IMR-90 (cell line): ENCODE measurements at regions not wholly inside any gene's neighbourhood (a gene's known extent, or its start where the extent isn't known, plus 50 kb on each side); places are given as distances from the start of the nearest gene placed in this dataset.

Experiments used
- ATAC-seq: fragments of 200-7000 bp; cut with Tn5 transposase; 2 replicates; pipeline ENCODE4 v1.9.1; 2020; ENCODE audit warnings: low read depth, mild to moderate bottlenecking, moderate library complexity
- BruUV-seq: library from RNA; stranded (reverse); fragments of 400-500 nt; replicated peaks from 2 replicates; lab custom pipeline; 2021; lab: Mats Ljungman, UMichigan
- CTCF ChIA-PET: fragments of 300-600 bp; formaldehyde crosslinking; extraction: SDS; loops from one replicate; lab custom pipeline; 2021; ENCODE audit warnings: antibody characterized with exemption; lab: Yijun Ruan, JAX
- POLR2A ChIA-PET: fragments of 300-600 bp; sonication (Branson Sonifier 250); formaldehyde crosslinking; loops from one replicate; lab custom pipeline; 2022; ENCODE audit warnings: antibody characterized with exemption; ENCODE audit not compliant: unreplicated experiment; lab: Charles Lee
- DNase-seq: peaks from one replicate; pipeline ENCODE4 v3.0.0; 2013
- H2AFZ ChIP-seq: replicated peaks from 2 replicates; pipeline ENCODE3; 2013; ENCODE audit warnings: low read length, mild to moderate bottlenecking; ENCODE audit not compliant: poor library complexity
- H2AK5ac ChIP-seq: 2 replicates; pipeline ENCODE4 v1.6.1; 2013; ENCODE audit warnings: low read depth, low read length, inconsistent platforms
- H2AK9ac ChIP-seq: replicated peaks from 2 replicates; pipeline ENCODE3; 2013; ENCODE audit warnings: mild to moderate bottlenecking, low read depth, low read length, moderate library complexity; ENCODE audit not compliant: poor library complexity
- H2BK120ac ChIP-seq: 2 replicates; pipeline ENCODE4 v1.6.1; 2013; ENCODE audit warnings: low read depth, low read length, inconsistent platforms
- H2BK15ac ChIP-seq: 3 replicates; pipeline ENCODE4 v1.6.1; 2013; ENCODE audit warnings: low read depth, low read length, inconsistent platforms
- H2BK20ac ChIP-seq: 2 replicates; pipeline ENCODE4 v1.6.1; 2013; ENCODE audit warnings: low read depth, mild to moderate bottlenecking, inconsistent platforms, low read length, moderate library complexity
- H2BK5ac ChIP-seq: 2 replicates; pipeline ENCODE4 v1.6.1; 2013; ENCODE audit warnings: mild to moderate bottlenecking, low read depth, low read length, inconsistent platforms; ENCODE audit not compliant: poor library complexity, severe bottlenecking
- H3K14ac ChIP-seq: replicated peaks from 2 replicates; pipeline ENCODE4 v1.6.1; 2013; ENCODE audit warnings: low read depth, low read length, inconsistent platforms
- H3K18ac ChIP-seq: 2 replicates; pipeline ENCODE4 v1.6.1; 2013; ENCODE audit warnings: low read depth, low read length, control low read depth
- H3K23ac ChIP-seq: 2 replicates; pipeline ENCODE4 v1.6.1; 2013; ENCODE audit warnings: low read depth, low read length, inconsistent platforms
- H3K27ac ChIP-seq: 2 replicates; pipeline ENCODE4 v1.5.1; 2013; ENCODE audit warnings: mild to moderate bottlenecking, control low read depth, low read length; ENCODE audit not compliant: insufficient read depth
- H3K27me3 ChIP-seq: 2 replicates; pipeline ENCODE4 v1.6.1; 2013; ENCODE audit warnings: low read length; ENCODE audit not compliant: control insufficient read depth, insufficient read depth
- H3K36me3 ChIP-seq: 2 replicates; pipeline ENCODE4 v1.6.1; 2013; ENCODE audit warnings: low read length, mixed read lengths; ENCODE audit not compliant: control insufficient read depth, insufficient read depth
- H3K4ac ChIP-seq: 2 replicates; pipeline ENCODE4 v1.6.1; 2013; ENCODE audit warnings: low read depth, low read length, inconsistent platforms
- H3K4me1 ChIP-seq: 2 replicates; pipeline ENCODE4 v1.6.1; 2013; ENCODE audit warnings: low read length, mixed read lengths; ENCODE audit not compliant: control insufficient read depth, insufficient read depth
- H3K4me2 ChIP-seq: 2 replicates; pipeline ENCODE4 v1.6.1; 2013; ENCODE audit warnings: low read depth, mild to moderate bottlenecking, control low read depth, low read length, moderate library complexity
- H3K4me3 ChIP-seq: 2 replicates; pipeline ENCODE4 v1.5.1; 2013; ENCODE audit warnings: low read depth, mild to moderate bottlenecking, control low read depth, low read length, moderate library complexity; ENCODE audit not compliant: insufficient read depth
- H3K56ac ChIP-seq: 2 replicates; pipeline ENCODE4 v1.6.1; 2013; ENCODE audit warnings: low read length, inconsistent platforms; ENCODE audit not compliant: insufficient read depth; ENCODE audit errors: extremely low read depth
- H3K79me1 ChIP-seq, 2 experiments: 2 replicates each; pipeline ENCODE4 v1.6.1; 2013; ENCODE audit warnings: low read length in 2 of 2, inconsistent platforms in 1 of 2, low read depth in 1 of 2
- H3K9ac ChIP-seq: 2 replicates; pipeline ENCODE4 v1.6.1; 2013; ENCODE audit warnings: low read depth, low read length, control low read depth
- H3K9me1 ChIP-seq: 2 replicates; pipeline ENCODE4 v1.6.1; 2013; ENCODE audit warnings: low read length, inconsistent platforms; ENCODE audit not compliant: insufficient read depth
- H3K9me3 ChIP-seq: 2 replicates; pipeline ENCODE4 v1.6.1; 2013; ENCODE audit warnings: low read length; ENCODE audit not compliant: control insufficient read depth, insufficient read depth
- H4K20me1 ChIP-seq: 2 replicates; pipeline ENCODE4 v1.6.1; 2013; ENCODE audit warnings: low read length, inconsistent platforms; ENCODE audit not compliant: insufficient read depth
- H4K5ac ChIP-seq: 2 replicates; pipeline ENCODE4 v1.6.1; 2013; ENCODE audit warnings: mild to moderate bottlenecking, low read depth, low read length, control low read depth
- H4K8ac ChIP-seq, 2 experiments: 2 replicates each; pipeline ENCODE4 v1.6.1; 2013; ENCODE audit warnings: low read depth in 2 of 2, low read length in 2 of 2, control low read depth in 1 of 2, inconsistent platforms in 1 of 2
- H4K91ac ChIP-seq: 2 replicates; pipeline ENCODE4 v1.6.1; 2013; ENCODE audit warnings: low read depth, low read length, inconsistent platforms; ENCODE audit not compliant: insufficient read depth
- BHLHE40 ChIP-seq: fragments of 150-350 bp; IDR thresholded peaks from 2 replicates; pipeline ENCODE4 v1.6.1; 2016; ENCODE audit warnings: mild to moderate bottlenecking, low read depth, low read length
- CHD1 ChIP-seq: IDR thresholded peaks from 2 replicates; pipeline ENCODE4 v1.6.1; 2012; ENCODE audit warnings: low read depth, low read length, improper control_type of control experiment
- FOS ChIP-seq: fragments of 150-350 bp; IDR thresholded peaks from 2 replicates; pipeline ENCODE4 v1.6.1; 2016; ENCODE audit warnings: low read depth, low read length
- MAZ ChIP-seq: IDR thresholded peaks from 2 replicates; pipeline ENCODE4 v1.6.1; 2012; ENCODE audit warnings: low read depth, mild to moderate bottlenecking, low read length, improper control_type of control experiment, moderate library complexity, borderline replicate concordance
- NFE2L2 ChIP-seq: fragments of 150-350 bp; IDR thresholded peaks from 2 replicates; pipeline ENCODE4 v1.6.1; 2016; ENCODE audit warnings: low read depth, mild to moderate bottlenecking, low read length
- RAD21 ChIP-seq: IDR thresholded peaks from 2 replicates; pipeline ENCODE4 v1.6.1; 2012; ENCODE audit warnings: low read length, improper control_type of control experiment
- RFX5 ChIP-seq: IDR thresholded peaks from 2 replicates; pipeline ENCODE4 v1.8.0; 2012; ENCODE audit warnings: low read depth, mild to moderate bottlenecking, low read length, moderate library complexity
- SMC3 ChIP-seq: fragments of 150-350 bp; IDR thresholded peaks from 2 replicates; pipeline ENCODE4 v1.6.1; 2016; ENCODE audit warnings: low read depth, mild to moderate bottlenecking, antibody characterized with exemption, low read length, moderate library complexity
- WGBS, 2 experiments: methylation state at CpG; one replicate each; pipeline versions ENCODE4 v1.1.5 to v1.1.7; 2013; ENCODE audit warnings: missing lambda C conversion rate in 2 of 2; ENCODE audit not compliant: insufficient read length in 1 of 2; ENCODE audit errors: extremely low coverage in 2 of 2; 5-methylcytosine and 5-hydroxymethylcytosine counted together
- dilution Hi-C: fragments of 300-500 bp; cut with HindIII; formaldehyde crosslinking; loops from one replicate; pipeline ENCODE4 v1.14.3; 2018; ENCODE audit warnings: low sequenced_read_pairs; ENCODE audit not compliant: unreplicated experiment
- in situ Hi-C: fragments of 300-500 bp; cut with MboI; formaldehyde crosslinking; loops from 3 replicates; pipeline ENCODE4 v1.14.3; 2019; ENCODE audit warnings: low sequenced_read_pairs, inconsistent platforms, mixed read lengths
- intact Hi-C: fragments of 100-400 bp; cut with micrococcal nuclease; formaldehyde crosslinking; loops from 2 replicates; pipeline ENCODE4 v1.10.0; 2022

- Histone ChIP-seq H3K4me3 (no peak overlapping the region), H3K36me3 (no peaks in the 10 kb centered on the region), H3K9me3 (peaks cover 3% of the 10 kb centered on the region; the same call in 1 of the 2 replicates), H3K27me3 (no peaks in the 10 kb centered on the region), H3K56ac (no peak overlapping the region), H3K14ac (no peak overlapping the region), H2BK5ac (no peak overlapping the region), H2BK15ac (no peak overlapping the region), H3K9me1 (no peaks in the 10 kb centered on the region), H3K4me2 (no peak overlapping the region), H4K8ac (no peak overlapping the region), H2AK9ac (no peak overlapping the region), H3K27ac (no peak overlapping the region), H2BK20ac (no peak overlapping the region), H3K9ac (no peak overlapping the region), H4K20me1 (no peaks in the 10 kb centered on the region), H2AFZ (no peak overlapping the region), H3K4ac (no peak overlapping the region), H3K18ac (no peak overlapping the region), H2BK120ac (no peak overlapping the region), H4K91ac (no peak overlapping the region), H3K23ac (no peak overlapping the region), H3K4me1 (no peaks in the 10 kb centered on the region), H2AK5ac (no peak overlapping the region), H4K5ac (no peak overlapping the region), H3K79me1 (no peaks in the 10 kb centered on the region)
- no peak for DNase-seq
- dilution Hi-C loops (no loop called here), intact Hi-C loops (no loop called here), in situ Hi-C loops (no loop called here)
- no TSS peak for BruUV-seq
- ATAC-seq = no peak
- CTCF ChIA-PET = interaction anchor here (0.5 kb wide), 1 partner anchor 792 kb away, joined by 3 read pairs; no protein-coding TSS in a partner anchor
- WGBS, 2 experiments = no CpG with 5 or more reads among the region's 3 CpGs
- POLR2A ChIA-PET = no interaction called here
- TF ChIP-seq MAZ (no peak), BHLHE40 (no peak), CHD1 (no peak), NFE2L2 (no peak), SMC3 (no peak), RAD21 (no peak), FOS (no peak), RFX5 (no peak)
Observed at GRCh38 chr1:188895611-188896010, 1582.1 kb downstream of the BRINP3 start.
